Gastroesophageal sphincter (tissue), 4 donors: ENCODE measurements at regions not wholly inside any gene's neighbourhood (a gene's known extent, or its start where the extent isn't known, plus 50 kb on each side); places are given as distances from the start of the nearest gene placed in this dataset.

ENCODE experiments used
- ATAC-seq: fragments of 150-250 bp; one replicate; pipeline ENCODE4 v1.9.1; 2016; ENCODE audit warnings: mild to moderate bottlenecking, moderate library complexity
- H3K27ac ChIP-seq, 4 donors: fragments of 200-600 bp; sonication (generic) in 3 of 4; 1 replicate in 3 of 4; 2 replicates in 1 of 4; pipeline ENCODE4 v1.5.1; 2016 to 2019
- H3K27me3 ChIP-seq: fragments of 200-600 bp; sonication (generic); one replicate; pipeline ENCODE4 v1.5.1; 2019
- H3K36me3 ChIP-seq, 2 donors: fragments of 200-600 bp; sonication (generic); one replicate each; pipeline ENCODE4 v1.5.1; 2019; ENCODE audit warnings: control low read depth in 1 of 2
- H3K4me1 ChIP-seq, 3 donors: fragments of 200-600 bp; sonication (generic); 1 replicate in 2 of 3; 2 replicates in 1 of 3; pipeline ENCODE4 v1.5.1; 2016 to 2019; ENCODE audit warnings: control low read depth in 2 of 3
- H3K4me3 ChIP-seq, 2 donors: fragments of 200-600 bp; sonication (generic); one replicate each; pipeline ENCODE4 v1.5.1; 2019; ENCODE audit warnings: mild to moderate bottlenecking in 1 of 2, moderate library complexity in 1 of 2
- H3K9me3 ChIP-seq, 3 donors: fragments of 200-600 bp; sonication (generic); one replicate each; pipeline ENCODE4 v1.5.1; 2017 to 2019; ENCODE audit warnings: control low read depth in 2 of 3
- EP300 ChIP-seq: sonication (generic); formaldehyde crosslinking; IDR thresholded peaks from one replicate; pipeline ENCODE4 v1.6.1; 2017; ENCODE audit warnings: antibody characterized with exemption, mild to moderate bottlenecking
- POLR2A ChIP-seq, 2 donors: fragments of 450-650 bp; IDR thresholded peaks; one replicate each; pipeline ENCODE4 v1.6.1; 2017; ENCODE audit warnings: antibody characterized with exemption in 2 of 2, mild to moderate bottlenecking in 2 of 2, moderate library complexity in 1 of 2
- POLR2AphosphoS5 ChIP-seq: sonication (generic); formaldehyde crosslinking; IDR thresholded peaks from one replicate; pipeline ENCODE4 v1.6.1; 2017; ENCODE audit warnings: antibody characterized with exemption
- WGBS, 2 donors: methylation state at CpG; one replicate each; pipeline ENCODE4 v1.1.5; 2018; ENCODE audit warnings: low coverage in 1 of 2; 5-methylcytosine and 5-hydroxymethylcytosine counted together
- TF ChIP-seq, protein P1 (sequence below), 4 experiments: fragments of 200-600 bp in 2 of 4; fragments of 450-650 bp in 2 of 4; sonication (generic) in 1 of 4; IDR thresholded peaks; one replicate each; pipeline ENCODE4 v1.5.1; 2017 to 2019; ENCODE audit warnings: antibody characterized with exemption in 4 of 4, mild to moderate bottlenecking in 2 of 4, moderate library complexity in 2 of 4

DNA sequence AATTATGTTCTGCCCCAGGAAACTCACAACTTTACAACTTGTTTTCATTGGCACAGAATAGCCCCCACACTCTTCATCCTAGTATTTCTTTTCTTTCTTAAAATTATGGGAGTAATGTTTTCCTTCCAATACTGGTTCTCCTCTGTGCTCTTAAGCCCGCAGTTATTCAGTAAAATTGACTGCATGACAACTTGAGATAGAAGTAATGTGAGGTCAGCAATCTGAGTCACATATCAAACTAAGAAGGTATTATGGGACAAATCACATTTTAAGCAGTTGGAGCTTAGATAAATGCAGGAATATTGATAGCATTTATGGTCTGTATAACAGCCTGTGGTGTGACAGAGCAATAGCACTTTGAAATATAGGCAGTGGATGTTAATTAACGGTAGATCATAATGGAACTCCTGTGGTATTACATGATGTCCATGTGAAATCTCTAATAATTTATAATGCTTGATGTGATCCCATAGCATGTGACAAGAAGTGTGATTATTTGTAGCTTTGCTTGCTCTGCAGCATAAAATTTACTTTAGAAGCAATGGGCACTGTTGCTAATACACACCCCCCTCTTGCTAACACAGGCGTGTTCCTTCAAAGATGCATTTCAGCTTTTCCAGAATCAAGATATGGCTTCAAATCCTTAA is 351.4 kb upstream of the CDH20 start:
- 71 to 93% methylated on average over 2 to 3 of the region's 3 CpGs for WGBS, 2 donors
- Histone ChIP-seq H3K4me1 (no peaks in the 10 kb centered on the region), H3K9me3 (no peaks in the 10 kb centered on the region), H3K27ac (no peak overlapping the region), H3K27me3 (no peaks in the 10 kb centered on the region), H3K36me3 (no peaks in the 10 kb centered on the region), H3K4me3 (no peak overlapping the region)
- TF ChIP-seq POLR2A (IDR thresholded peaks at IDR 0.05) (no peak), EP300 (no peak), POLR2AphosphoS5 (no peak)
- TF ChIP-seq, protein P1, sequence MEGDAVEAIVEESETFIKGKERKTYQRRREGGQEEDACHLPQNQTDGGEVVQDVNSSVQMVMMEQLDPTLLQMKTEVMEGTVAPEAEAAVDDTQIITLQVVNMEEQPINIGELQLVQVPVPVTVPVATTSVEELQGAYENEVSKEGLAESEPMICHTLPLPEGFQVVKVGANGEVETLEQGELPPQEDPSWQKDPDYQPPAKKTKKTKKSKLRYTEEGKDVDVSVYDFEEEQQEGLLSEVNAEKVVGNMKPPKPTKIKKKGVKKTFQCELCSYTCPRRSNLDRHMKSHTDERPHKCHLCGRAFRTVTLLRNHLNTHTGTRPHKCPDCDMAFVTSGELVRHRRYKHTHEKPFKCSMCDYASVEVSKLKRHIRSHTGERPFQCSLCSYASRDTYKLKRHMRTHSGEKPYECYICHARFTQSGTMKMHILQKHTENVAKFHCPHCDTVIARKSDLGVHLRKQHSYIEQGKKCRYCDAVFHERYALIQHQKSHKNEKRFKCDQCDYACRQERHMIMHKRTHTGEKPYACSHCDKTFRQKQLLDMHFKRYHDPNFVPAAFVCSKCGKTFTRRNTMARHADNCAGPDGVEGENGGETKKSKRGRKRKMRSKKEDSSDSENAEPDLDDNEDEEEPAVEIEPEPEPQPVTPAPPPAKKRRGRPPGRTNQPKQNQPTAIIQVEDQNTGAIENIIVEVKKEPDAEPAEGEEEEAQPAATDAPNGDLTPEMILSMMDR (IDR thresholded peaks at IDR 0.05), result no peak
- no peak for ATAC-seq

DNA sequence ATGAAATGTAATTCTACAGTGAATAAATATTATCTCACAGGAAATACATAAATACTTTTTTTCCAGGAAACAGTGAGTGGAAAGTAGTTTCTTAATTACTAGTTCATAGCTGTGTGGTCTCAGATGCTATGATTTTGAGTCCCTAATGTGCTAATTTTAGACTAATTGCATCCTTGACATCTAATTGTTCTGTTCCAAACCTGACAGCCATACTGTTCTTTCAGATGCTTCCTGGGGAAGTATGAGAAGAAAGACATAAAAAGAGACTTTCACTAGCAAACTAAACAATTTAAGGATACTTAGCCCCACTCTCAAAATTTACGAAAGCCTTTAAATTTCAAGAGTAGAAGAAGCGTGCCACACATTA is 350.9 kb upstream of the CDH20 start:
- H3K9me3 ChIP-seq, result no peaks in the 10 kb centered on the region
- no peak for ATAC-seq
- H3K27me3 ChIP-seq, result no peaks in the 10 kb centered on the region
- no peaks in the 10 kb centered on the region for H3K36me3 ChIP-seq
- H3K27ac ChIP-seq, result no peak overlapping the region
- TF ChIP-seq EP300 (no peak), POLR2AphosphoS5 (no peak), POLR2A (IDR thresholded peaks at IDR 0.05) (no peak)
- TF ChIP-seq, protein P1 (IDR thresholded peaks at IDR 0.05), result no peak
- 63 to 83% methylated on average over 2 of the region's 2 CpGs for WGBS, 2 donors
- H3K4me3 ChIP-seq, result no peak overlapping the region
- H3K4me1 ChIP-seq, result no peaks in the 10 kb centered on the region

DNA sequence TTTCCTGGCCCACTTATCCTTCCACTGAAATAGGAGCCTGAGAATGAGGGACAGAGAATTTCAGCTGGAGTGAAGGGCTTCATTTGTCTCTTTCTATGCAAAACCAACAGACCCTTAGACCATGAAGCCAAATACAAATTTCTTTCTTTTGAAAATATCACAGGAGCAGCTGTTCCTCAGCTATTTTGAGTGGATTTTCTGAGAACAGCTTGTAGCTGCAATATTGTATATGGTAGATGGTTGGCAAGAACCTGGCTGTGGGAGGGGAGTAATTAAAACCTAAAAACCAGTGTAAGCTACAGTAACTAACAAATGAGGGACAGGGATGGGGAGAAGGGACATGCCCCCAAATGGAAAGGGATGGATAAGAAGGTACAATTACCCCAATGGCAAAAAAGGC is 350.3 kb upstream of the CDH20 start:
- TF ChIP-seq POLR2AphosphoS5 (no peak), EP300 (no peak), POLR2A (IDR thresholded peaks at IDR 0.05) (no peak)
- TF ChIP-seq, protein P1 (IDR thresholded peaks at IDR 0.05), result no peak
- H3K36me3 ChIP-seq, result no peaks in the 10 kb centered on the region
- no peak overlapping the region for H3K27ac ChIP-seq
- no peaks in the 10 kb centered on the region for H3K9me3 ChIP-seq
- no peak for ATAC-seq
- no peaks in the 10 kb centered on the region for H3K27me3 ChIP-seq
- no peak overlapping the region for H3K4me3 ChIP-seq
- H3K4me1 ChIP-seq, result no peaks in the 10 kb centered on the region

DNA sequence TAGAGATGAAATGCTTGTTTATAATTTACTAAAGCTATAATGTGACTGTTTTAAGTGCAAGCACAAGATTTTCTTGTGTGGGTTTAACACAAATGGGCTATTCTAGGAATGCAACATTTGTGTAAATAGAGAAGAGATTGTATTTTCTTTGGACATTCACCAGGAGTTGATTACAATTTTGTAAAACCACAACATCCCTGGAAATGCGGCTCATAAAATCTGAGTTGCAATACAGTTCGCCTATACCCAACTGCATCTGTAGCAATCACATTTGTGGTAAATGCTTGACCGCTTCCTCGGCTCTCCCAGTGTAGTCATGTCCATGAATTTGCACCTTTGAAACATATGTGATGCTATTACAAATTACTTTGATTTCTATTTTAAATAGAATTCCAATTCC is 348.7 kb upstream of the CDH20 start:
- no peak overlapping the region for H3K27ac ChIP-seq
- TF ChIP-seq POLR2AphosphoS5 (no peak), EP300 (no peak), POLR2A (IDR thresholded peaks at IDR 0.05) (no peak)
- TF ChIP-seq, protein P1 (IDR thresholded peaks at IDR 0.05), result no peak

DNA sequence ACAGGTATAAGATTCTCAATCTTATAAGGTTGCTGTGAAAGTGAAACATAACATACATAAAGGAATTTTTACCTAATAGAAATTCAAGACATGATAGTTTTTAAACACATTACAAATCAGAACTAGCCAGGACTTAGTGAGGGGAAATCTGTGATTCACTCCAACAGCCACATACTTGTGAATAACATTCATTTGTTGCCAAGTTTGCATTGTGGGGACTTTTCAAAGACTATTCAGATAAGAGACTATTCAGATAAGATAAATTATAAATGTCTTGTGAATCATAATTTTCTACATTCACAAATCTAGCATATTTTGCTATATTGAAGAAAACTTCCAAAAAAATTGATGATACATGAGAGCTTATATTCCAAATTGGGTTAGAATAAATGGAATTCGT is 345.3 kb upstream of the CDH20 start:
- TF ChIP-seq POLR2AphosphoS5, result no peak
- TF ChIP-seq, protein P1 (IDR thresholded peaks at IDR 0.05), result no peak
- TF ChIP-seq EP300, result no peak
- TF ChIP-seq POLR2A (IDR thresholded peaks at IDR 0.05), result no peak
- WGBS, 2 donors, result 74 to 94% methylated on average over 1 of the region's 1 CpG
- Histone ChIP-seq H3K9me3 (no peaks in the 10 kb centered on the region), H3K4me1 (no peaks in the 10 kb centered on the region), H3K36me3 (no peaks in the 10 kb centered on the region), H3K4me3 (no peak overlapping the region), H3K27me3 (no peaks in the 10 kb centered on the region), H3K27ac (no peak overlapping the region)
- ATAC-seq, result no peak

More for the DNA sequence above, 348.7 kb upstream of the CDH20 start:
- WGBS, 2 donors, result 76 to 92% methylated on average over 4 of the region's 4 CpGs
- Histone ChIP-seq H3K9me3 (no peaks in the 10 kb centered on the region), H3K27me3 (no peaks in the 10 kb centered on the region), H3K4me1 (no peaks in the 10 kb centered on the region), H3K36me3 (no peaks in the 10 kb centered on the region), H3K4me3 (no peak overlapping the region)
- no peak for ATAC-seq
